Body of pancreas (tissue), 4 donors: ENCODE measurements at regions not wholly inside any gene's neighbourhood (a gene's known extent, or its start where the extent isn't known, plus 50 kb on each side); places are given as distances from the start of the nearest gene placed in this dataset.

Experiments
- CTCF ChIP-seq, 7 experiments: fragments of 450-650 bp in 4 of 7; fragments of 200-600 bp in 3 of 7; sonication (generic) in 3 of 7; IDR thresholded peaks; one replicate each; pipeline ENCODE4 v1.5.1; 2016 to 2019; ENCODE audit warnings: antibody characterized with exemption in 7 of 7
- POLR2A ChIP-seq, 3 donors: fragments of 450-650 bp; IDR thresholded peaks; one replicate each; pipeline ENCODE4 v1.6.1; 2016; ENCODE audit warnings: antibody characterized with exemption in 3 of 3, mild to moderate bottlenecking in 2 of 3

DNA sequence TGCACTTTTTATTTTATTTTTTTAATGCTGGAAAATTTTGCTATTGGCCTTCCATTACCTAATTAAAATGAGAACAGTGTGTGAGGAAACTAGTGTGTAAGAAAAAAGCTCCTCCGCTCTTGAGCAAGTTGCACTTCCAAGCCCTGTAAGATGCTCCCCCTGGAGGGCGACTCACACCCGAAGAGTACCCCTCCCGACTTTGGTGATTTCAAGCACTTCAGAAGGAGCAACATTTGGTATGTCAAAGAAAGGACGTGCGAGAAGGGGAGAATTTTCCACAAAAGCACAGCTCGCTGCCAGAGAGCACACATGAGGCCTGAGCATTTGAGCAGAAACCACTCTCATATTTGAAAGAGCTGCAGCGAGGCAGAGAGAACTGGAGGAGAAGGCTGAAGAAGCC lies 504.4 kb downstream of the FGF9 start:
- TF ChIP-seq CTCF (IDR thresholded peaks at IDR 0.05) (no peak), POLR2A (IDR thresholded peaks at IDR 0.05) (no peak)
